Keratinocyte (primary cell): ENCODE measurements at regions not wholly inside any gene's neighbourhood (a gene's known extent, or its start where the extent isn't known, plus 50 kb on each side); places are given as distances from the start of the nearest gene placed in this dataset.

Source experiments
- DNase-seq: peaks from one replicate; pipeline ENCODE4 v3.0.0-alpha.2; 2011; ENCODE audit warnings: low read depth, missing footprints, low spot score
- FAIRE-seq: peaks from 2 replicates; lab custom pipeline; 2011; peaks lifted over from hg19 to GRCh38; lab: Jason Lieb, UNC
- H2AFZ ChIP-seq: 2 replicates; pipeline ENCODE4 v1.6.0; 2012; ENCODE audit warnings: low read length, control low read depth, inconsistent platforms; ENCODE audit not compliant: control insufficient read depth
- H3K27ac ChIP-seq: 2 replicates; pipeline ENCODE4 v1.5.1; 2011; ENCODE audit warnings: low read length; ENCODE audit not compliant: control insufficient read depth, insufficient read depth
- H3K27me3 ChIP-seq: 3 replicates; pipeline ENCODE4 v1.6.0; 2011; ENCODE audit warnings: low read length; ENCODE audit not compliant: control insufficient read depth, insufficient read depth; ENCODE audit errors: extremely low read depth
- H3K36me3 ChIP-seq, 2 experiments: 2 replicates in 1 of 2; 3 replicates in 1 of 2; pipeline ENCODE4 v1.5.1; 2011; ENCODE audit warnings: low read length in 2 of 2, mild to moderate bottlenecking in 1 of 2; ENCODE audit not compliant: control insufficient read depth in 2 of 2, insufficient read depth in 2 of 2; ENCODE audit errors: extremely low read depth in 1 of 2
- H3K4me1 ChIP-seq: 3 replicates; pipeline ENCODE4 v1.5.1; 2011; ENCODE audit warnings: low read length; ENCODE audit not compliant: control insufficient read depth, insufficient read depth; ENCODE audit errors: extremely low read depth
- H3K4me2 ChIP-seq: 3 replicates; pipeline ENCODE4 v1.6.0; 2011; ENCODE audit warnings: low read depth, low read length; ENCODE audit not compliant: control insufficient read depth, insufficient read depth; ENCODE audit errors: extremely low read depth
- H3K4me3 ChIP-seq, 3 experiments: fragments of 200-600 bp in 1 of 3; sonication (generic) in 1 of 3; 2 replicates in 2 of 3; 3 replicates in 1 of 3; pipeline ENCODE4 v1.5.1; 2011 to 2016; ENCODE audit warnings: low read length in 3 of 3, mild to moderate bottlenecking in 3 of 3, control low read depth in 2 of 3, inconsistent platforms in 1 of 3, low read depth in 1 of 3, mixed read lengths in 1 of 3, mixed run types in 1 of 3, moderate library complexity in 1 of 3; ENCODE audit not compliant: control insufficient read depth in 2 of 3, insufficient read depth in 2 of 3; ENCODE audit errors: extremely low read depth in 1 of 3
- H3K79me2 ChIP-seq: 2 replicates; pipeline ENCODE4 v1.6.0; 2012; ENCODE audit warnings: low read length; ENCODE audit not compliant: control insufficient read depth, insufficient read depth
- H3K9ac ChIP-seq: 3 replicates; pipeline ENCODE4 v1.6.0; 2011; ENCODE audit warnings: low read length; ENCODE audit not compliant: control insufficient read depth, insufficient read depth; ENCODE audit errors: extremely low read depth
- H3K9me1 ChIP-seq: 3 replicates; pipeline ENCODE4 v1.6.0; 2011; ENCODE audit warnings: low read length; ENCODE audit not compliant: control insufficient read depth, insufficient read depth; ENCODE audit errors: extremely low read depth
- H3K9me3 ChIP-seq: 2 replicates; pipeline ENCODE4 v1.5.1; 2012; ENCODE audit warnings: low read depth, low read length; ENCODE audit not compliant: control insufficient read depth
- H4K20me1 ChIP-seq: 3 replicates; pipeline ENCODE4 v1.6.0; 2011; ENCODE audit warnings: low read length; ENCODE audit not compliant: control insufficient read depth, insufficient read depth; ENCODE audit errors: extremely low read depth
- CTCF ChIP-seq, 3 experiments: IDR thresholded peaks in 1 of 3; conservative IDR thresholded peaks in 1 of 3; optimal IDR thresholded peaks in 1 of 3; 2 replicates in 2 of 3; 3 replicates in 1 of 3; pipeline versions ENCODE3 to v1.5.1; 2011; ENCODE audit warnings: low read length in 3 of 3, mild to moderate bottlenecking in 3 of 3, moderate library complexity in 2 of 3, control low read depth in 1 of 3, inconsistent platforms in 1 of 3; ENCODE audit not compliant: insufficient read depth in 2 of 3; ENCODE audit errors: extremely low read depth in 1 of 3
- EZH2 ChIP-seq: IDR thresholded peaks from one replicate; pipeline ENCODE4 v1.6.1; 2012; ENCODE audit warnings: inconsistent platforms, mild to moderate bottlenecking, low read length, moderate library complexity
- dilution Hi-C: fragments of 300-500 bp; cut with MboI; formaldehyde crosslinking; loops from one replicate; pipeline ENCODE4 v1.7.0; 2020; ENCODE audit warnings: low sequenced_read_pairs; ENCODE audit not compliant: extremely low pct_ligation_motif_present

- H3K9me3 ChIP-seq = no peaks in the 10 kb centered on the region
- H3K27ac ChIP-seq = no peak overlapping the region
- TF ChIP-seq CTCF (optimal IDR thresholded peaks at IDR 0.05 in 1 of 3, IDR thresholded peaks at IDR 0.05 in 1 of 3, conservative IDR thresholded peaks at IDR 0.05 in 1 of 3; ENCODE audit: extremely low read depth in 1 of 3, insufficient read depth in 2 of 3, low read length in 3 of 3) (no peak), EZH2 (no peak)
- H3K9me1 ChIP-seq = no peaks in the 10 kb centered on the region
- H3K4me3 ChIP-seq = no peak overlapping the region
- no peaks in the 10 kb centered on the region for H3K79me2 ChIP-seq
- no peak overlapping the region for H3K4me2 ChIP-seq
- H3K27me3 ChIP-seq = no peaks in the 10 kb centered on the region
- FAIRE-seq (no peak), DNase-seq (no peak)
- H3K36me3 ChIP-seq = no peaks in the 10 kb centered on the region
- H4K20me1 ChIP-seq = no peaks in the 10 kb centered on the region
- no peak overlapping the region for H2AFZ ChIP-seq
- peaks cover 25% of the 10 kb centered on the region for H3K4me1 ChIP-seq
- dilution Hi-C loops = no loop called here
- no peak overlapping the region for H3K9ac ChIP-seq
Observed at GRCh38 chr18:23332356-23332755, 120.7 kb upstream of the RIOK3 start.

GRCh38 chr18:23333827-23334226 is 119.3 kb upstream of the RIOK3 start:
- H3K4me2 ChIP-seq = no peak overlapping the region
- H3K9me1 ChIP-seq = no peaks in the 10 kb centered on the region
- no peak for DNase-seq
- FAIRE-seq = no peak
- no peaks in the 10 kb centered on the region for H3K79me2 ChIP-seq
- H3K27ac ChIP-seq = no peak overlapping the region
- H3K9ac ChIP-seq = no peak overlapping the region
- no peak overlapping the region for H3K4me3 ChIP-seq
- no peaks in the 10 kb centered on the region for H4K20me1 ChIP-seq
- no peaks in the 10 kb centered on the region for H3K36me3 ChIP-seq
- no peaks in the 10 kb centered on the region for H3K27me3 ChIP-seq
- dilution Hi-C loops = no loop called here
- H3K4me1 ChIP-seq = peaks cover 25% of the 10 kb centered on the region
- no peaks in the 10 kb centered on the region for H3K9me3 ChIP-seq
- no peak for TF ChIP-seq CTCF (optimal IDR thresholded peaks at IDR 0.05 in 1 of 3, IDR thresholded peaks at IDR 0.05 in 1 of 3, conservative IDR thresholded peaks at IDR 0.05 in 1 of 3; ENCODE audit: extremely low read depth in 1 of 3, insufficient read depth in 2 of 3, low read length in 3 of 3)
- H2AFZ ChIP-seq = no peak overlapping the region
